CD4-positive, alpha-beta T cell treated with Interleukin-17A for 4 hours (primary cell): ENCODE measurements at regions not wholly inside any gene's neighbourhood (a gene's known extent, or its start where the extent isn't known, plus 50 kb on each side); places are given as distances from the start of the nearest gene placed in this dataset.
"Not testable (repeated sequence)": the region's sequence is repeated elsewhere in the genome, so short reads cannot be mapped to it uniquely, and the experiment has no call there.

Source experiments
- DNase-seq: peaks from one replicate; pipeline ENCODE4 v3.0.0-alpha.2; 2020; ENCODE audit warnings: mixed read lengths

GRCh38 chr6:87755708-87756671 lies 54.0 kb upstream of the AKIRIN2 start:
- DNase-seq: no peak

DNA sequence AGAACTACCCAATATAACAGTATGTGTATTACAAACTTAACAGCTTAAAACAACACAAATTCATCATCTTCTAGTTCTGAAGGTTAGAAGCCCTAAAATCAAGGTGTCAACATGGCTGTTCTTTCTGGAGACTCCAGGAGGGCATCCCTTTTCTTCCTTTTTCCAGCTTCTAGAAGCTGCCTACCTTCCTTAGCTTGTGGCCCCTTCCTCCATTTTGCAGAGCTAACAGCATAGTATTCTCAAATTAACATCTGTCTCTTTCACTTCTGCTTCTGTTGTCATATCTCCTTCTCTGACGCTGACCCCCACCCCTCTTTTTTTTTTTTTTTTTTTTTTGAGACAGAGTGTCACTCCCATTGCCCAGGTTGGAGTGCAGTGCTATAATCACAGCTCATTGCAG lies 52.8 kb upstream of the AKIRIN2 start:
- DNase-seq: no peak

DNA sequence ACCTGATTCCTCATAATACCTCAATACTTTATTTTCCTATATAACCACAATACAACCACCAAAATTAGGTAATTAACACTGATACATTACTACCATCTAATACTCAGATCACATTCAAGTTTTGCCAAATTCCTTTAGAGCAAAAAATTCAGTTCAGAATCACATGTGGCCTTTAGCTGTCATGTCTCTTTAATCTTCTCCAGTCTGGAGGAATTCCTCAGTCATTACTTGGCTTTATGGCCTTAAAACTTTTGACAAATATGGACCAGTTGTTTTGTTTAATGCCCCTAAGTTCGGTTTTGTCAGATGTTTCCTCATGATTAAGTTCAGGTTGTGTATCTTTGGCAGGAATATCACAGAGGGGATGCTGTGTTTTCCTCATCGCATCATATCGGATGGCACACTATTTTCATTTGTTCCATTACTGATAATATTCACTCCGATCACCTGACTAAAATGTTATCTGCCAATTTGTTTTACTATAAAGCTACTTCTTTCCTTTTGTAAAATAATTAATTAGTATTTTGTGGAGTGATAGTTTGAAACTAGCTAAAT lies 51.2 kb upstream of the AKIRIN2 start:
- no peak for DNase-seq

- not testable (repeated sequence) for DNase-seq
Observed at GRCh38 chr6:87752503-87752902, 50.5 kb upstream of the AKIRIN2 start.
